HEK293 (cell line): ENCODE measurements at regions not wholly inside any gene's neighbourhood (a gene's known extent, or its start where the extent isn't known, plus 50 kb on each side); places are given as distances from the start of the nearest gene placed in this dataset.

Experiments used
- CTCF ChIA-PET: fragments of 350-600 bp; formaldehyde crosslinking; extraction: SDS; loops from one replicate; lab custom pipeline; 2021; ENCODE audit warnings: antibody characterized with exemption; lab: Yijun Ruan, JAX
- POLR2A ChIA-PET: fragments of 300-600 bp; formaldehyde crosslinking; extraction: SDS; loops from one replicate; lab custom pipeline; 2020; ENCODE audit warnings: antibody characterized with exemption, inconsistent platforms; lab: Yijun Ruan, JAX
- H3K27ac ChIP-seq: fragments of 200-500 bp; sonication (Bioruptor generic); 2 replicates; pipeline ENCODE4 v1.5.1; 2014; ENCODE audit warnings: low read depth, low read length, control low read depth, inconsistent platforms; ENCODE audit errors: extremely low read depth
- H3K36me3 ChIP-seq, 2 experiments: fragments of 200-500 bp in 1 of 2; sonication (Bioruptor generic) in 1 of 2; 1 replicate in 1 of 2; 2 replicates in 1 of 2; pipeline ENCODE4 v1.5.1; 2014 to 2017; ENCODE audit warnings: inconsistent platforms in 2 of 2, low read length in 2 of 2; ENCODE audit not compliant: control insufficient read depth in 2 of 2, insufficient read depth in 1 of 2
- H3K4me1 ChIP-seq: fragments of 200-500 bp; sonication (Bioruptor generic); 2 replicates; pipeline ENCODE4 v1.5.1; 2014; ENCODE audit warnings: mild to moderate bottlenecking, low read length, inconsistent platforms; ENCODE audit not compliant: control insufficient read depth, insufficient read depth
- H3K4me3 ChIP-seq: 2 replicates; pipeline ENCODE4 v1.5.1; 2011; ENCODE audit warnings: low read depth, mild to moderate bottlenecking, control low read depth, low read length, moderate library complexity
- H3K9me3 ChIP-seq: fragments of 200-500 bp; sonication (Bioruptor generic); 2 replicates; pipeline ENCODE4 v1.5.1; 2014; ENCODE audit warnings: low read depth, low read length, inconsistent platforms; ENCODE audit not compliant: control insufficient read depth, insufficient read depth
- KLF7 ChIP-seq: fragments of 450-650 bp; formaldehyde crosslinking; IDR thresholded peaks from 2 replicates; pipeline ENCODE4 v1.5.1; 2016; ENCODE audit warnings: missing biosample characterization, missing genetic modification characterization, borderline replicate concordance
- MZF1 ChIP-seq: fragments of 450-650 bp; formaldehyde crosslinking; IDR thresholded peaks from 2 replicates; pipeline ENCODE4 v1.5.1; 2017; ENCODE audit warnings: missing biosample characterization, missing genetic modification characterization, borderline replicate concordance
- PRDM1 ChIP-seq: fragments of 450-650 bp; formaldehyde crosslinking; IDR thresholded peaks from 2 replicates; pipeline ENCODE4; 2016; ENCODE audit warnings: missing biosample characterization, missing genetic modification characterization
- SP2 ChIP-seq: fragments of 450-650 bp; formaldehyde crosslinking; IDR thresholded peaks from 2 replicates; pipeline ENCODE4 v1.5.1; 2016; ENCODE audit warnings: missing biosample characterization, missing genetic modification characterization
- YY2 ChIP-seq: fragments of 450-650 bp; formaldehyde crosslinking; IDR thresholded peaks from 2 replicates; pipeline ENCODE4 v1.5.1; 2016; ENCODE audit warnings: missing biosample characterization, missing genetic modification characterization
- ZFHX2 ChIP-seq: fragments of 450-650 bp; formaldehyde crosslinking; conservative IDR thresholded peaks from 2 replicates; pipeline ENCODE4 v1.5.1; 2016; ENCODE audit warnings: missing biosample characterization, missing genetic modification characterization
- ZFP3 ChIP-seq: fragments of 450-650 bp; formaldehyde crosslinking; IDR thresholded peaks from 2 replicates; pipeline ENCODE4 v1.5.1; 2016; ENCODE audit warnings: low read depth, missing biosample characterization, missing genetic modification characterization
- ZNF138 ChIP-seq: fragments of 450-650 bp; formaldehyde crosslinking; IDR thresholded peaks from 2 replicates; pipeline ENCODE4 v1.5.1; 2016; ENCODE audit warnings: missing biosample characterization, missing genetic modification characterization, borderline replicate concordance
- ZNF16 ChIP-seq: fragments of 450-650 bp; formaldehyde crosslinking; IDR thresholded peaks from 2 replicates; pipeline ENCODE4 v1.5.1; 2016; ENCODE audit warnings: low read depth, missing biosample characterization, missing genetic modification characterization
- ZNF169 ChIP-seq: fragments of 450-650 bp; formaldehyde crosslinking; IDR thresholded peaks from 2 replicates; pipeline ENCODE4 v1.5.1; 2016; ENCODE audit warnings: missing biosample characterization, missing genetic modification characterization
- ZNF24 ChIP-seq: fragments of 450-650 bp; formaldehyde crosslinking; IDR thresholded peaks from 2 replicates; pipeline ENCODE4 v1.5.1; 2016; ENCODE audit warnings: missing biosample characterization, missing genetic modification characterization
- ZNF423 ChIP-seq: fragments of 450-650 bp; formaldehyde crosslinking; IDR thresholded peaks from 2 replicates; pipeline ENCODE4 v1.5.1; 2016; ENCODE audit warnings: missing biosample characterization, missing genetic modification characterization
- ZNF664 ChIP-seq: fragments of 450-650 bp; formaldehyde crosslinking; IDR thresholded peaks from 2 replicates; pipeline ENCODE4 v1.5.1; 2016; ENCODE audit warnings: missing biosample characterization, missing genetic modification characterization
- ZNF707 ChIP-seq: fragments of 450-650 bp; formaldehyde crosslinking; IDR thresholded peaks from 2 replicates; pipeline ENCODE4 v1.5.1; 2016; ENCODE audit warnings: missing biosample characterization, missing genetic modification characterization
- ZNF792 ChIP-seq: fragments of 450-650 bp; formaldehyde crosslinking; IDR thresholded peaks from 2 replicates; pipeline ENCODE4 v1.5.1; 2016; ENCODE audit warnings: missing biosample characterization, missing genetic modification characterization
- ZNF843 ChIP-seq: fragments of 450-650 bp; formaldehyde crosslinking; IDR thresholded peaks from 2 replicates; pipeline ENCODE4 v1.5.1; 2016; ENCODE audit warnings: missing biosample characterization, missing genetic modification characterization
- ZXDB ChIP-seq: fragments of 450-650 bp; formaldehyde crosslinking; IDR thresholded peaks from 2 replicates; pipeline ENCODE4 v1.5.1; 2016; ENCODE audit warnings: missing biosample characterization, missing genetic modification characterization
- TF ChIP-seq, protein P1 (sequence below): fragments of 450-650 bp; formaldehyde crosslinking; IDR thresholded peaks from 2 replicates; pipeline ENCODE4 v1.5.1; 2016; ENCODE audit warnings: missing biosample characterization, missing genetic modification characterization
- TF ChIP-seq, protein P2 (sequence below): fragments of 450-650 bp; formaldehyde crosslinking; IDR thresholded peaks from 2 replicates; pipeline ENCODE4 v1.5.1; 2016; ENCODE audit warnings: missing biosample characterization, missing genetic modification characterization
- TF ChIP-seq, protein P3 (sequence below): fragments of 450-650 bp; formaldehyde crosslinking; IDR thresholded peaks from 2 replicates; pipeline ENCODE4 v1.5.1; 2016; ENCODE audit warnings: missing biosample characterization, missing genetic modification characterization, low read depth
- TF ChIP-seq, protein P4 (sequence below): fragments of 450-650 bp; formaldehyde crosslinking; IDR thresholded peaks from 2 replicates; pipeline ENCODE4; 2016; ENCODE audit warnings: missing biosample characterization, missing genetic modification characterization

DNA sequence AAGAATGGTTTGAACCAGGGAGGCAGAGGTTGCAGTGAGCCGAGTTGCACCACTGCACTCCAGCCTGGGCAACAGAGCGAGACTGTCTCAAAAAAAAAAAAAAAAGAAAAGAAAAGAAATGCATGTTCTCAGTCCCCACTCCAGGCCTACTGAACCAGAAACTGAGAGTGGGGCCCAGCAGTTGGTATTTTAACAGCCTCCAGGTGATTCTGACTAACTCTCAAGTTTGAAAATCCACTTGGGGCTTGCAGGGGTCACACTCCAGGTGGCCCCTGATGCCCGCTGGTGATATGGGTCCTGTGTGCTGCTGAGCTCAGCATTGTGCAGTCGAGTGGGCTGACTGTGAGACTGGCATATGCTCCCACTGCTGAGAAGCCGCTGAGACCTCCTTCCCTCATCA is 133.7 kb upstream of the C2CD4B start (continued):
- TF ChIP-seq ZXDB (tag by site-specific recombination) (no peak), YY2 (tag by site-specific recombination) (no peak), MZF1 (no peak), ZNF169 (tag by site-specific recombination) (no peak)
- TF ChIP-seq, protein P1, sequence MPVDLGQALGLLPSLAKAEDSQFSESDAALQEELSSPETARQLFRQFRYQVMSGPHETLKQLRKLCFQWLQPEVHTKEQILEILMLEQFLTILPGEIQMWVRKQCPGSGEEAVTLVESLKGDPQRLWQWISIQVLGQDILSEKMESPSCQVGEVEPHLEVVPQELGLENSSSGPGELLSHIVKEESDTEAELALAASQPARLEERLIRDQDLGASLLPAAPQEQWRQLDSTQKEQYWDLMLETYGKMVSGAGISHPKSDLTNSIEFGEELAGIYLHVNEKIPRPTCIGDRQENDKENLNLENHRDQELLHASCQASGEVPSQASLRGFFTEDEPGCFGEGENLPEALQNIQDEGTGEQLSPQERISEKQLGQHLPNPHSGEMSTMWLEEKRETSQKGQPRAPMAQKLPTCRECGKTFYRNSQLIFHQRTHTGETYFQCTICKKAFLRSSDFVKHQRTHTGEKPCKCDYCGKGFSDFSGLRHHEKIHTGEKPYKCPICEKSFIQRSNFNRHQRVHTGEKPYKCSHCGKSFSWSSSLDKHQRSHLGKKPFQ (tag by site-specific recombination), result no peak

DNA sequence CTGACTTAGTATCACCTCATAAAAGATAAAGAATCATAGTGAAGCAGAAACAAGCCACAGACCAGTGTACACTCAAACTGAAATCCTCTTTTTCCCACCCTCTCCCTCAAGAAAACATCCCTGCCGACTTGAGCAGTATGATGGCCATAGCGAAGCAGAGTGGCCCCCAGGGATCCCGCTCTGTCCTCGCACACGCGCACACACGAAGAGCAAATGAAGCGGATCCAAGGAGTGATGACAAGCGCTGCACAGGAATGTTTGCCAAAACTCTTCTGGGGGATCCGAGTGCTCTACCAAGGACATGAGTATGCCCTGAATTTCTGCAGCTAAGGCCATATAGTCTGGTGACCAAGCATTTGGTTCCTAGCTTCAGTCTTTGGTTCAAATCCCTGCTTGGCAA is 134.5 kb upstream of the C2CD4B start:
- ChIA-PET CTCF (no interaction called here), POLR2A (interaction anchor here (0.6 kb wide), 1 partner anchor 160 kb away, joined by 5 read pairs; no protein-coding TSS in a partner anchor)
- TF ChIP-seq, protein P2, sequence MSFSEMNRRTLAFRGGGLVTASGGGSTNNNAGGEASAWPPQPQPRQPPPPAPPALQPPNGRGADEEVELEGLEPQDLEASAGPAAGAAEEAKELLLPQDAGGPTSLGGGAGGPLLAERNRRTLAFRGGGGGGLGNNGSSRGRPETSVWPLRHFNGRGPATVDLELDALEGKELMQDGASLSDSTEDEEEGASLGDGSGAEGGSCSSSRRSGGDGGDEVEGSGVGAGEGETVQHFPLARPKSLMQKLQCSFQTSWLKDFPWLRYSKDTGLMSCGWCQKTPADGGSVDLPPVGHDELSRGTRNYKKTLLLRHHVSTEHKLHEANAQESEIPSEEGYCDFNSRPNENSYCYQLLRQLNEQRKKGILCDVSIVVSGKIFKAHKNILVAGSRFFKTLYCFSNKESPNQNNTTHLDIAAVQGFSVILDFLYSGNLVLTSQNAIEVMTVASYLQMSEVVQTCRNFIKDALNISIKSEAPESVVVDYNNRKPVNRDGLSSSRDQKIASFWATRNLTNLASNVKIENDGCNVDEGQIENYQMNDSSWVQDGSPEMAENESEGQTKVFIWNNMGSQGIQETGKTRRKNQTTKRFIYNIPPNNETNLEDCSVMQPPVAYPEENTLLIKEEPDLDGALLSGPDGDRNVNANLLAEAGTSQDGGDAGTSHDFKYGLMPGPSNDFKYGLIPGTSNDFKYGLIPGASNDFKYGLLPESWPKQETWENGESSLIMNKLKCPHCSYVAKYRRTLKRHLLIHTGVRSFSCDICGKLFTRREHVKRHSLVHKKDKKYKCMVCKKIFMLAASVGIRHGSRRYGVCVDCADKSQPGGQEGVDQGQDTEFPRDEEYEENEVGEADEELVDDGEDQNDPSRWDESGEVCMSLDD (tag by site-specific recombination), result no peak
- no peak for TF ChIP-seq ZNF16 (tag by site-specific recombination)
- TF ChIP-seq ZNF707 (tag by site-specific recombination), result no peak
- TF ChIP-seq SP2 (tag by site-specific recombination), result no peak
- no peak for TF ChIP-seq ZNF792 (tag by site-specific recombination)
- TF ChIP-seq PRDM1, result no peak
- TF ChIP-seq, protein P3, sequence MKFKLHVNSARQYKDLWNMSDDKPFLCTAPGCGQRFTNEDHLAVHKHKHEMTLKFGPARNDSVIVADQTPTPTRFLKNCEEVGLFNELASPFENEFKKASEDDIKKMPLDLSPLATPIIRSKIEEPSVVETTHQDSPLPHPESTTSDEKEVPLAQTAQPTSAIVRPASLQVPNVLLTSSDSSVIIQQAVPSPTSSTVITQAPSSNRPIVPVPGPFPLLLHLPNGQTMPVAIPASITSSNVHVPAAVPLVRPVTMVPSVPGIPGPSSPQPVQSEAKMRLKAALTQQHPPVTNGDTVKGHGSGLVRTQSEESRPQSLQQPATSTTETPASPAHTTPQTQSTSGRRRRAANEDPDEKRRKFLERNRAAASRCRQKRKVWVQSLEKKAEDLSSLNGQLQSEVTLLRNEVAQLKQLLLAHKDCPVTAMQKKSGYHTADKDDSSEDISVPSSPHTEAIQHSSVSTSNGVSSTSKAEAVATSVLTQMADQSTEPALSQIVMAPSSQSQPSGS (tag by site-specific recombination), result no peak
- TF ChIP-seq ZNF843 (tag by site-specific recombination), result no peak
- no peak for TF ChIP-seq ZFHX2 (tag by site-specific recombination)
- TF ChIP-seq ZNF24 (tag by site-specific recombination), result no peak
- TF ChIP-seq ZFP3 (tag by site-specific recombination), result no peak
- no peak for TF ChIP-seq ZNF423 (tag by site-specific recombination)
- TF ChIP-seq ZNF664 (tag by site-specific recombination), result no peak
- TF ChIP-seq KLF7 (tag by site-specific recombination), result no peak
- TF ChIP-seq ZNF138 (tag by site-specific recombination), result no peak
- TF ChIP-seq, protein P4, sequence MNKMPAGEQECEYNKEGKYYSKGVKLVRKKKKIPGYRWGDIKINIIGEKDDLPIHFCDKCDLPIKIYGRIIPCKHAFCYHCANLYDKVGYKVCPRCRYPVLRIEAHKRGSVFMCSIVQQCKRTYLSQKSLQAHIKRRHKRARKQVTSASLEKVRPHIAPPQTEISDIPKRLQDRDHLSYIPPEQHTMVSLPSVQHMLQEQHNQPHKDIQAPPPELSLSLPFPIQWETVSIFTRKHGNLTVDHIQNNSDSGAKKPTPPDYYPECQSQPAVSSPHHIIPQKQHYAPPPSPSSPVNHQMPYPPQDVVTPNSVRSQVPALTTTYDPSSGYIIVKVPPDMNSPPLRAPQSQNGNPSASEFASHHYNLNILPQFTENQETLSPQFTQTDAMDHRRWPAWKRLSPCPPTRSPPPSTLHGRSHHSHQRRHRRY, result no peak
- Histone ChIP-seq H3K4me3 (no peak overlapping the region), H3K4me1 (no peaks in the 10 kb centered on the region), H3K27ac (no peak overlapping the region), H3K36me3 (no peaks in the 10 kb centered on the region), H3K9me3 (no peaks in the 10 kb centered on the region)
